ENCODE measurements at regions not wholly inside any gene's neighbourhood (a gene's known extent, or its start where the extent isn't known, plus 50 kb on each side); places are given as distances from the start of the nearest gene placed in this dataset.
"Not testable (repeated sequence)": the region's sequence is repeated elsewhere in the genome, so short reads cannot be mapped to it uniquely, and the experiment has no call there.

GRCh38 chr4:154030152-154030551 is 241.3 kb upstream of the SFRP2 start:
- DNase-seq: no peak

GRCh38 chr4:154029171-154029570 is 240.3 kb upstream of the SFRP2 start:
- no peak for DNase-seq

DNA sequence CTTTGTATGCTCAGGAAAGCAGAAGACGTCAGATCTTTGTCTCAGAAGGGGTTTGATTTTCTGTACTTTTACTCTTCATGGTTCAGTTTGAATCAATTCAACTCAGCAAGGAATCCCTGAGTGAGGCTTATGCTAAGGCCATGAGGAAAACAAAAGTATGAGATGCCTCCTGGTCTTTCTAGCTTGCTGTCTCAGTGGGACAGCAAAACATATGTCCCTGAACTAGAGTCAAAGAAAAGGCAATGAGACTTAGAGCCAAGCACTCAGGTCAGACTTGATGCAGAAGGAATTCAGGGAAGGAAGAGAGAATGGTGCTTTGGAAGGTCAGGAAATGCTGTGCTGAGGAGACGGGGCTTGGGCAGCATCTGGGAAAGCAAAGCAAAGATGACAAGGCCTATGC is 236.2 kb upstream of the SFRP2 start:
- no peak for DNase-seq

- DNase-seq: peak in 1 of 6 experiments; percentile 5
Measured at GRCh38 chr4:154024097-154024694, 235.3 kb upstream of the SFRP2 start.

DNA sequence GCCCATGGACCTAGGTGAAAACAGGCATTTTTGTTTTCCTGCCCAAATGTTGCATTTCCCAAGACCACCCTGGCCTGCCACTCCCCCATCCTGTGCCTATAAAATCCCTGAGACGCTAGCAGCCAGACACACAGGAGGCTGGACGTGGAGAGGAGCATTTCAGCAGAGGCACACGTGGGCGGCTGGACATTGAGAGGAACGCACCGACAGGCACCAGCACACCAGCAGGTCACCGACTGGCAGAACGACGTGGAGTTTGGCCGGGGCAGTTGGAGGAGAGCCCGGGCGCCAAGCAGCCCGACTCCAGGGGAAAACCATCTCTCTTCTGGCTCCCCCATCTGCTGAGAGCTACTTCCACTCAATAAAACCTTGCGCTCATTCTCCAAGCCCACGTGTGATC is 234.8 kb upstream of the SFRP2 start:
- DNase-seq: not testable (repeated sequence)

GRCh38 chr4:154019811-154020210 is 230.9 kb upstream of the SFRP2 start:
- DNase-seq: no peak

- peak in 5 of 6 experiments; percentile 1 to 15 (median 12) for DNase-seq
Measured at GRCh38 chr4:154018659-154019058, 229.8 kb upstream of the SFRP2 start.

DNA sequence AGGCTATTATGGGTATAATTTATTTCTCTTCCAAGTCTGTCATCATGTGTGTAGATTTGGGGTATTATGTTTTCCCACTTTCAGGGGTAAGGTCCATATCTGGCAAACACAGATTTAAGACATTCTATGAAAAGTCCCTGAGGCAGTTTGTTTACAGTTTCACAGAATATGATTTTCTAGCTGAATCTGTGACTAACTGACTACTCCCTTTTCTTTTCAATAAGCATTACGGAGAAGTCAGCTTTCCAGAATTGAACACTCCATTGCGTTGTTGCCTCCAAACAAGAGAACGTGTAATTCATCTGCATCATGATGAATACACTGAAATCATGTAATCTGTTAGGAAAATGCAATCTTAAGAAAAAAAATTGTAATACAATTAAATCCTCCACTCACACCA is 226.7 kb upstream of the SFRP2 start:
- no peak for DNase-seq

DNA sequence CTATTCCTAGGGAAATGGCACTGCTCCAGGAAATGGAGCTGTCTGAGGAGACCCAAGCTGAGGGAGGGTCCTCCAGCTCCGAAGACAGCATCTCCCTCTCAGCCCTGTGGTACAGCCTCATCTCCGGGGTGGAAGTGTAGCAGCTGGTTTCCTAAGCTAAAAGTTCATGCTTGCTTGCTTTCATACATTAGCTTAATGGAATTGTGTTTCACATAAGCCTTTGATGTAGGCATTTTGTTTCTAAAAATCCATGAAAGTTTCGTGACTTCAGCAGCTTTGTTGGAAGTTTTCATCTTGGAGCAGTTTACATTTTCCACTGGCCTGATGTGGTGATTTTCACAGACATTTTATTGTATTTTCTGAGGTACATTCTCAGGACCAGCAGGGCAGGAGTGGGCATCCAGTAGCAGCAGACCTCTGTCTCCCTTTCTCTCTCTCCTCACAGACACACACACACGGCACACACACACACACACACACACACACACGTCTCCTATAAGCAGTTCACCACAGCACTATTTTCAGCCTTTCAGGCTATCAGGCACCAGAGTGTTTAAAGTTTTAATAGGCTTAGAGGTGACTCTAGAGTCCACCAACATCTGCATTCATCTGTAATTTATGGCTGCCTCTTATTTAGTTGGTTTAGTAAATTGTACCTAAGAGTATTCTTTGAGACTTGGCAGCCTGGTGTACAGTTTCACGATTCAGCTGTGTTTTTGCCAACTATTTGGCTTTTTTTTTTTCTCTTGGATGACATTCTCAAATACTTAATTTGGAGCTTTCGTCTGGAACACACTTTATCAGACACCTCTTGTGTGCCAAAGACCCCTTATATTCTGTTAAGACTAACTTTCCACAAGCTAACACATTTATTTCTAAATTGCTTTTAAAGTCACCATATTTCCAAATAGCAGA is 225.8 kb upstream of the SFRP2 start:
- no peak for DNase-seq

- no peak for DNase-seq
Measured at GRCh38 chr4:154013576-154013975, 224.7 kb upstream of the SFRP2 start.

- no peak for DNase-seq
Measured at GRCh38 chr4:154010371-154010770, 221.5 kb upstream of the SFRP2 start.

DNA sequence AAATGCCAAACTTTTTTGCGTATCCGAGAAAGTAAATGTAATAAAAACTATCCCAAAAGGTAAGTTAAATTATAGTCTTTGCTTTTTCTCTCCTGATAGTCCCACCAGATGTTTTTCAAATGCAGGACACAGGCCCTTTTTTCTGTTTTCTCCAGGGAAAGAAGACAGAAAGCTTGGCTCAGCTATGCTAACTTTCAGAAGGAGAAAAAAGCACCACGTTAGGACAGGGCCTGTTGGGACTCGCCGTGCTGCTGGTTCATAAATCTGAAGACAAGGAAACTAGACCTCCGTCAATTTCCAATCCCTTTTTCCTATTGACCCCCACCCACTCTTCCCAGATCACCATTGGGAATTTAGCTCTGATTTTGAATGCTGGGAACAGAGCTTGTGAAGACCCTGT is 220.9 kb upstream of the SFRP2 start:
- DNase-seq: no peak

- DNase-seq: no peak
Measured at GRCh38 chr4:154009191-154009590, 220.3 kb upstream of the SFRP2 start.

DNA sequence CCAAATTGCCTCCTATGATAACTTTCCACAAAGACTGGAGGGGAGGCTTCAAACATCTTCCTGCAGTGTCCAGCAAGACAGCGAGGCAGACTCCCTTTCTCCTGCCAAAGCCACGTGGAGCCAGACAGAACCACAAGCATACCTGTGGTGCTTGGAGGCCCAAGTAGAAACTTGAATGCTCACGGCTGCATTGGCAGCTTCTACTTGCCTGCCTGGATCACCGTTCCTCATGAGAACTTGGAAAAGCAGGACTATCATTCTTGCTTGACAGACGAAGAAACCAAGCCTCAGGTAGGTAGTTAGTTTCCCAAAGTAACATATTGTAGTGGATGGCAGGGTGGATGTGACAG is 216.3 kb upstream of the SFRP2 start:
- no peak for DNase-seq

- DNase-seq: no peak
Measured at GRCh38 chr4:154004507-154005170, 215.8 kb upstream of the SFRP2 start.

DNA sequence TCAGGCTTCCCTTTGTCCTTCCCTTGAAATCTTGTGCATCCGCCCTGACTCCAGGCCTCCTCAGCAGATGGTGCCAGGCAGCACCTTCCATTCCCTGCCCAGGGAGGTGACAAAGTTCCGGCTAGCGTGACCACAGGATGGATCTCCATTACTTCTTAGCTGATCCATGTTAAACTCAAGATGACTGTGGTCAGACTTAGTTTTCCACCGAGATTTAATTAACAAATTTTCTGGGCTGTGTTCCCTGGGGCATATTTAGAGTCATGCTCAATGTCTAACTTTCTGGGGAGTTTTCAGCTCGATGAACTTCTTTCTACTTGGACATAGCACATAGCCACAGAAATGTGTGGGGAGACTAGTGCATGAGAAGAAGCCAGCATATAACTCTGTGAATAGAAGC is 215.1 kb upstream of the SFRP2 start:
- DNase-seq: no peak

- no peak for DNase-seq
Measured at GRCh38 chr4:154003378-154003777, 214.5 kb upstream of the SFRP2 start.

DNA sequence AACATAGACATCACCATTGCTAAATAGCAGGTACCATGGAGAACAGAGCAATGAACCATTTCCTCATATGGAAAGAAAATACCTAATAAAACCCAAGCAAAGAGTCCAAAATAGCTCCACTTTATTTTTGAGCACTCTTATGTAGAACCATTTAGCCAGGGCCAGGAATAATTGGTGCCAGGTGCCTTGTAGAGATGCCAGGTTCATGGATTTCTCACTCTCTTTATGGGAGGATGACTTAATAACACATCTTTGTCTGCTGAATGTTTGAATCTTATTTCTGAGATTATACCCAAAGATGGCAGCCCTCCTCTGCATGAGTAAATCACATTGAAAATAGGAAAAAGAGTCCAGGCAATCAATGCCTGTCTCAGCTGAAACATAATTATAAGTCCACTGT is 212.3 kb upstream of the SFRP2 start:
- no peak for DNase-seq

DNA sequence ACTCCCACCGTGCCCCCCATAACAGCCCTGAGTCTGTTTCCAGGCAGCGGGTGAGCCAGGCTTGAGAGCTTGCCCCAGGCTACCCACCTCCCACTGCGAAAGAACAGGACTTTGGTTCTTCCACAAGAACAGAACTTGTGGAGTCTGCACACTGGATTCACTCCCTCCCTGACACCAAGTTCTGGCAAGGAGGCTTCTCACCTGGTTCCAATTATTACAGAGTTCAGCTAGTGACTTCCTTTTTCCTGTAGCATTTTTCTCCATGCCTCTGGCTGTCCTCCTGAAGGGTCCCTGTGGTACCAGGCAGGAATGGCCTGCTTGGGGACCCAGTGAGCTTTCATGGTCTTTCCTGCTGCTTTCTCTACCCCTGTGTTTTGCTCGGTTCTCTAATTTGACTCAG is 208.6 kb upstream of the SFRP2 start:
- no peak for DNase-seq

DNA sequence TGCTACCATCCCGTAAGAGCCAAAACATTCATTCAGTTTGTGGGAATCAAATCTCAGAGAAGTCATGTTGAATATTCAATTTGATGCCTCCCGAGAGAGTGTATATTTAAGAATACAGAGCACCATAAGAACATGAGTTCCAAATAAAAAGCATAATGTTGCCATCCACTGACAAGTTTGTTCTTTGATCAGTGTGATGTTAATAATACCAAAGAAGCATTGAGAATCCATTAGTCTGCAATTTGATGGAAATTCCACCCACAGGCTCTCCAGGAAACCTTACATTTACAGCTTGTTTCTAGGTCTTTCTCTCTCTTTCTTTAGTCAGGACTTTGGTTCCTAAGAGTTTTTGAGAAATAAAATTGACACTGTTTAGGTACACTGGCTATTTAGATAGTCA is 200.6 kb upstream of the SFRP2 start:
- no peak for DNase-seq

DNA sequence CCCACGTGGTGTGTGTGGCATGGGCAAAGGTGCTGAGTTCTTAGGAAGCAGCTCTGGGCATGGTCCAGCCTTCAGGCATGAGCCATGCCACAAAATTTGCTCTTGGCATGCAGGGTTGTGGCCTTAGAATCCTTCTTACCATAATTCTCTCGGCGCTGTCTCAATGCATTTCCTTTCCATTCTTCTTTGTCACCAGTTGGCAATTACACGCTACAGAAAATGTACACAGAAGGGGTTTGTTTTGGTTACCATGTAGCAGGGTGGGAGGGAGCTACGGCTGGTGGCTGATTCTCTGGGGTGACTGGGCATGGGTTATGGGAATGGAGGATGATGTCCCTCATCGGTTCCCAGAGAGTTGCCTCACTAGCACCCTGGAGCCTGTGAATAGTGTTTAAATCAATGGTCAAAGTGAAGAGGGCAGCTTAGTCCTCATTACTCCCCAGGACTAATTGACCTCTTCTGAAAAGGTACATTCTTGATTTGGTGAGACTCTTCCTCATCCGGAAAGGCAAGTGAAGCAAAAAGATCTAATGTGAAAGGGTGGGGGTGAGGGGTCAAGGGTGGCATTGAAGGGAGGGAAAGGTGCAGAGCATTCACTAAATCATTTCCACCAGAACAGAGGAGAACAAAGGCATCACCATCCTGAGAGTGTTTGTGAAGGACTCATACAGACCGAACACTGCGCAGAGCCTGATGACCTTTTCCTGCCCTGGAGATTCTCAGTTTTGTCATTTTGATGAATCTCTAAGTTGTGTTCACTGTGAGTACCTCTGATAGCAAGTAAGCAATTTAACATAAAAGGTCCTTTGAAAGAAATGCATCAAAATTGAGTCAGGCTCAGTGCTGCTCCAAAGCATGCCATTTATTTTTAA is 199.8 kb upstream of the SFRP2 start:
- DNase-seq: no peak

GRCh38 chr4:153987291-153987690 is 198.4 kb upstream of the SFRP2 start:
- DNase-seq: no peak

- no peak for DNase-seq
Measured at GRCh38 chr4:153976954-153977353, 188.1 kb upstream of the SFRP2 start.
